A549 (cell line): ENCODE measurements at regions not wholly inside any gene's neighbourhood (a gene's known extent, or its start where the extent isn't known, plus 50 kb on each side); places are given as distances from the start of the nearest gene placed in this dataset.

Source experiments
- ATAC-seq, 2 experiments: fragments of 200-7000 bp in 1 of 2; fragments of >200 bp in 1 of 2; cut with Nextera tagmentation in 1 of 2; cut with Tn5 transposase in 1 of 2; 3 replicates each; pipeline versions ENCODE4 v1.8.0 to v1.9.1; 2018 to 2020; ENCODE audit warnings: mild to moderate bottlenecking in 1 of 2, moderate library complexity in 1 of 2
- CTCF ChIA-PET: fragments of 300-600 bp; sonication (Branson Sonifier 250); formaldehyde crosslinking; extraction: SDS; loops from one replicate; lab custom pipeline; 2021; ENCODE audit warnings: antibody characterized with exemption, inconsistent platforms; lab: Yijun Ruan, JAX
- POLR2A ChIA-PET: fragments of 350-600 bp; formaldehyde crosslinking; extraction: SDS; loops from one replicate; lab custom pipeline; 2021; ENCODE audit warnings: antibody characterized with exemption, inconsistent platforms; lab: Yijun Ruan, JAX
- DNase-seq, 2 experiments: peaks; one replicate each; pipeline versions ENCODE4 v3.0.0 to v3.0.0-alpha.2; 2011 to 2016; ENCODE audit warnings: low read depth in 1 of 2, low spot score in 1 of 2
- FAIRE-seq: peaks from 2 replicates; lab custom pipeline; 2011; peaks lifted over from hg19 to GRCh38; lab: Jason Lieb, UNC
- H3K27ac ChIP-seq, 2 experiments: fragments of >200 bp; sonication (Bioruptor Twin); formaldehyde crosslinking; 3 replicates each; pipeline ENCODE4 v1.5.1; 2016 to 2017
- H3K4me1 ChIP-seq: fragments of >200 bp; sonication (Bioruptor Twin); formaldehyde crosslinking; 3 replicates; pipeline ENCODE4 v1.6.1; 2016
- H3K4me2 ChIP-seq: fragments of >200 bp; sonication (Bioruptor Twin); formaldehyde crosslinking; 3 replicates; pipeline ENCODE4 v1.6.1; 2016
- H3K4me3 ChIP-seq: fragments of >200 bp; sonication (Bioruptor Twin); formaldehyde crosslinking; 3 replicates; pipeline ENCODE4 v1.5.1; 2016
- H3K9me3 ChIP-seq: fragments of >200 bp; sonication (Bioruptor Twin); formaldehyde crosslinking; 3 replicates; pipeline ENCODE4 v1.6.1; 2016
- CHD2 ChIP-seq: fragments of 150-350 bp; IDR thresholded peaks from 2 replicates; pipeline ENCODE4 v1.6.1; 2014; ENCODE audit warnings: low read length; ENCODE audit not compliant: partially characterized antibody
- EHMT2 ChIP-seq: fragments of 200-600 bp; sonication (generic); IDR thresholded peaks from 2 replicates; pipeline ENCODE4 v1.6.1; 2016; ENCODE audit warnings: antibody characterized with exemption, low read depth, mild to moderate bottlenecking, moderate library complexity
- HEYL ChIP-seq: fragments of 250-450 bp; sonication (Bioruptor Pico); IDR thresholded peaks from 2 replicates; pipeline ENCODE4 v1.8.0; 2021; ENCODE audit warnings: mild to moderate bottlenecking, moderate library complexity
- HOXA7 ChIP-seq: fragments of 250-450 bp; sonication (Bioruptor Pico); IDR thresholded peaks from 2 replicates; pipeline ENCODE4 v1.5.0; 2020; ENCODE audit warnings: mild to moderate bottlenecking, moderate library complexity
- HOXB5 ChIP-seq: fragments of 250-450 bp; sonication (Bioruptor Pico); IDR thresholded peaks from 2 replicates; pipeline ENCODE4 v1.5.0; 2020; ENCODE audit warnings: mild to moderate bottlenecking, moderate library complexity
- JUNB ChIP-seq: fragments of >200 bp; sonication (Bioruptor Twin); formaldehyde crosslinking; IDR thresholded peaks from 2 replicates; pipeline ENCODE4 v1.6.1; 2016
- MAFK ChIP-seq: fragments of 450-650 bp; IDR thresholded peaks from 2 replicates; pipeline ENCODE4 v1.6.1; 2014; ENCODE audit not compliant: partially characterized antibody
- NR3C1 ChIP-seq: fragments of >200 bp; sonication (Bioruptor Twin); formaldehyde crosslinking; IDR thresholded peaks from 3 replicates; pipeline ENCODE4 v1.6.1; 2017
- PHF8 ChIP-seq: fragments of 200-600 bp; sonication (generic); IDR thresholded peaks from 2 replicates; pipeline ENCODE4 v1.6.1; 2016; ENCODE audit warnings: low read depth, mild to moderate bottlenecking, antibody characterized with exemption, moderate library complexity, borderline replicate concordance
- POLR2AphosphoS2 ChIP-seq: conservative IDR thresholded peaks from 2 replicates; pipeline ENCODE4 v1.6.1; 2012; ENCODE audit warnings: low read length, improper control_type of control experiment, inconsistent platforms
- RAD21 ChIP-seq, 2 experiments: fragments of >200 bp in 1 of 2; sonication (Bioruptor Twin) in 1 of 2; formaldehyde crosslinking in 1 of 2; IDR thresholded peaks in 1 of 2; conservative IDR thresholded peaks in 1 of 2; 2 replicates in 1 of 2; 3 replicates in 1 of 2; pipeline ENCODE4 v1.6.1; 2012 to 2018; ENCODE audit warnings: inconsistent platforms in 1 of 2
- RFX5 ChIP-seq: fragments of 450-650 bp; IDR thresholded peaks from 2 replicates; pipeline ENCODE4 v1.7.1; 2014; ENCODE audit warnings: antibody characterized with exemption, mild to moderate bottlenecking, moderate library complexity
- SREBF2 ChIP-seq: fragments of 450-650 bp; IDR thresholded peaks from 2 replicates; pipeline ENCODE4 v1.6.1; 2014; ENCODE audit warnings: mild to moderate bottlenecking, moderate library complexity
- TP53 ChIP-seq: fragments of 250-450 bp; sonication (Bioruptor Pico); IDR thresholded peaks from 2 replicates; pipeline ENCODE4 v1.5.0; 2021; ENCODE audit warnings: mild to moderate bottlenecking, moderate library complexity
- ZNF302 ChIP-seq: fragments of 250-450 bp; sonication (Bioruptor Pico); IDR thresholded peaks from 2 replicates; pipeline ENCODE4 v1.9.0; 2021; ENCODE audit warnings: inconsistent platforms, mild to moderate bottlenecking, moderate library complexity
- ZSCAN20 ChIP-seq: fragments of 250-450 bp; sonication (Bioruptor Pico); IDR thresholded peaks from 2 replicates; pipeline ENCODE4 v1.8.0; 2022; ENCODE audit warnings: mild to moderate bottlenecking, moderate library complexity
- WGBS: methylation state at CpG from one replicate; pipeline ENCODE4 v1.1.6; 2017; ENCODE audit errors: missing lambda C conversion rate; 5-methylcytosine and 5-hydroxymethylcytosine counted together
- TF ChIP-seq, protein P1 (sequence below): fragments of 250-450 bp; sonication (Bioruptor Pico); IDR thresholded peaks from 2 replicates; pipeline ENCODE4 v1.5.0; 2020; ENCODE audit warnings: low read depth, mild to moderate bottlenecking, moderate library complexity
- TF ChIP-seq, protein P2 (sequence below): IDR thresholded peaks from 2 replicates; pipeline ENCODE4 v1.6.1; 2012; ENCODE audit warnings: low read depth, borderline replicate concordance
- TF ChIP-seq, protein P3 (sequence below): fragments of >200 bp; sonication (Bioruptor Twin); formaldehyde crosslinking; IDR thresholded peaks from 2 replicates; pipeline ENCODE4 v1.6.1; 2016
- TF ChIP-seq, protein P4 (sequence below): fragments of 250-450 bp; sonication (Bioruptor Pico); IDR thresholded peaks from 2 replicates; pipeline ENCODE4 v1.5.0; 2021; ENCODE audit warnings: mild to moderate bottlenecking, moderate library complexity, borderline replicate concordance
- TF ChIP-seq, protein P5 (sequence below): fragments of >200 bp; sonication (Bioruptor Twin); formaldehyde crosslinking; IDR thresholded peaks from 3 replicates; pipeline ENCODE4 v1.6.1; 2016
- TF ChIP-seq, protein P6 (sequence below): IDR thresholded peaks from 2 replicates; pipeline ENCODE4 v1.6.1; 2012
- TF ChIP-seq, protein P7 (sequence below): fragments of 200-600 bp; sonication (generic); IDR thresholded peaks from 2 replicates; pipeline ENCODE4 v1.6.1; 2016; ENCODE audit warnings: antibody characterized with exemption, mild to moderate bottlenecking, moderate library complexity

DNA sequence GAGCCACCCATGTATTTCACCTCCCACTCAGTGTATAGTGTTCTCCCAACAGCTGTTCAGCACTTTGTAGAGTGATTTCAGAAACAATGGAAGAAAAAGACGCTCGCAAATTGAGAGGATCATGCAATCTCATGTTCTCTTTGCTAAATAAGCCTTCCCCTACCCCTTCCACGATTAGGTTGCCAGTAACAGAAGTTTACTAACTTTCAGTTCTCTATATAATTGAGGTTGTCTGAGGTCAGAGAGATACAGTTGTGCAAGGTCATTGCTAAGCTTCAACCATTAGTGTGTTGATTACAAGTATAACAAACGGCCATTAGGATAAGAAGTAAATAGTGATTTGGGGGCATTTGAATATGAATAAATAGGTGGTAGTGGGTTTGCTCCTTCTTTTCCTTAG is 99.6 kb downstream of the TUSC7 start:
- no peak for DNase-seq
- WGBS: 4% methylated on average over 4 of the region's 4 CpGs
- Histone ChIP-seq H3K27ac (no peak overlapping the region), H3K4me2 (no peak overlapping the region), H3K4me1 (no peaks in the 10 kb centered on the region), H3K9me3 (no peaks in the 10 kb centered on the region), H3K4me3 (no peak overlapping the region)
- ChIA-PET POLR2A (no interaction called here), CTCF (no interaction called here)
- no peak for FAIRE-seq
- TF ChIP-seq ZSCAN20 (CRISPR knock-in tag): no peak
- TF ChIP-seq MAFK: no peak
- no peak for TF ChIP-seq HOXB5
- TF ChIP-seq HOXA7 (CRISPR knock-in tag): no peak
- TF ChIP-seq, protein P1, sequence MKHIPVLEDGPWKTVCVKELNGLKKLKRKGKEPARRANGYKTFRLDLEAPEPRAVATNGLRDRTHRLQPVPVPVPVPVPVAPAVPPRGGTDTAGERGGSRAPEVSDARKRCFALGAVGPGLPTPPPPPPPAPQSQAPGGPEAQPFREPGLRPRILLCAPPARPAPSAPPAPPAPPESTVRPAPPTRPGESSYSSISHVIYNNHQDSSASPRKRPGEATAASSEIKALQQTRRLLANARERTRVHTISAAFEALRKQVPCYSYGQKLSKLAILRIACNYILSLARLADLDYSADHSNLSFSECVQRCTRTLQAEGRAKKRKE (CRISPR knock-in tag): no peak
- no peak for TF ChIP-seq PHF8
- TF ChIP-seq CHD2: no peak
- TF ChIP-seq, protein P2, sequence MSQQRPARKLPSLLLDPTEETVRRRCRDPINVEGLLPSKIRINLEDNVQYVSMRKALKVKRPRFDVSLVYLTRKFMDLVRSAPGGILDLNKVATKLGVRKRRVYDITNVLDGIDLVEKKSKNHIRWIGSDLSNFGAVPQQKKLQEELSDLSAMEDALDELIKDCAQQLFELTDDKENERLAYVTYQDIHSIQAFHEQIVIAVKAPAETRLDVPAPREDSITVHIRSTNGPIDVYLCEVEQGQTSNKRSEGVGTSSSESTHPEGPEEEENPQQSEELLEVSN: no peak
- no peak for TF ChIP-seq JUNB
- no peak for TF ChIP-seq TP53
- no peak for TF ChIP-seq NR3C1
- TF ChIP-seq, protein P3, sequence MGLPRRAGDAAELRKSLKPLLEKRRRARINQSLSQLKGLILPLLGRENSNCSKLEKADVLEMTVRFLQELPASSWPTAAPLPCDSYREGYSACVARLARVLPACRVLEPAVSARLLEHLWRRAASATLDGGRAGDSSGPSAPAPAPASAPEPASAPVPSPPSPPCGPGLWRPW: no peak
- TF ChIP-seq, protein P4, sequence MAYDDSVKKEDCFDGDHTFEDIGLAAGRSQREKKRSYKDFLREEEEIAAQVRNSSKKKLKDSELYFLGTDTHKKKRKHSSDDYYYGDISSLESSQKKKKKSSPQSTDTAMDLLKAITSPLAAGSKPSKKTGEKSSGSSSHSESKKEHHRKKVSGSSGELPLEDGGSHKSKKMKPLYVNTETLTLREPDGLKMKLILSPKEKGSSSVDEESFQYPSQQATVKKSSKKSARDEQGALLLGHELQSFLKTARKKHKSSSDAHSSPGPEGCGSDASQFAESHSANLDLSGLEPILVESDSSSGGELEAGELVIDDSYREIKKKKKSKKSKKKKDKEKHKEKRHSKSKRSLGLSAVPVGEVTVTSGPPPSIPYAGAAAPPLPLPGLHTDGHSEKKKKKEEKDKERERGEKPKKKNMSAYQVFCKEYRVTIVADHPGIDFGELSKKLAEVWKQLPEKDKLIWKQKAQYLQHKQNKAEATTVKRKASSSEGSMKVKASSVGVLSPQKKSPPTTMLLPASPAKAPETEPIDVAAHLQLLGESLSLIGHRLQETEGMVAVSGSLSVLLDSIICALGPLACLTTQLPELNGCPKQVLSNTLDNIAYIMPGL: no peak
- no peak for TF ChIP-seq HEYL (CRISPR knock-in tag)
- TF ChIP-seq, protein P5, sequence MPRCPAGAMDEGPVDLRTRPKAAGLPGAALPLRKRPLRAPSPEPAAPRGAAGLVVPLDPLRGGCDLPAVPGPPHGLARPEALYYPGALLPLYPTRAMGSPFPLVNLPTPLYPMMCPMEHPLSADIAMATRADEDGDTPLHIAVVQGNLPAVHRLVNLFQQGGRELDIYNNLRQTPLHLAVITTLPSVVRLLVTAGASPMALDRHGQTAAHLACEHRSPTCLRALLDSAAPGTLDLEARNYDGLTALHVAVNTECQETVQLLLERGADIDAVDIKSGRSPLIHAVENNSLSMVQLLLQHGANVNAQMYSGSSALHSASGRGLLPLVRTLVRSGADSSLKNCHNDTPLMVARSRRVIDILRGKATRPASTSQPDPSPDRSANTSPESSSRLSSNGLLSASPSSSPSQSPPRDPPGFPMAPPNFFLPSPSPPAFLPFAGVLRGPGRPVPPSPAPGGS: no peak
- TF ChIP-seq RFX5: no peak
- TF ChIP-seq POLR2AphosphoS2: no peak
- no peak for ATAC-seq

DNA sequence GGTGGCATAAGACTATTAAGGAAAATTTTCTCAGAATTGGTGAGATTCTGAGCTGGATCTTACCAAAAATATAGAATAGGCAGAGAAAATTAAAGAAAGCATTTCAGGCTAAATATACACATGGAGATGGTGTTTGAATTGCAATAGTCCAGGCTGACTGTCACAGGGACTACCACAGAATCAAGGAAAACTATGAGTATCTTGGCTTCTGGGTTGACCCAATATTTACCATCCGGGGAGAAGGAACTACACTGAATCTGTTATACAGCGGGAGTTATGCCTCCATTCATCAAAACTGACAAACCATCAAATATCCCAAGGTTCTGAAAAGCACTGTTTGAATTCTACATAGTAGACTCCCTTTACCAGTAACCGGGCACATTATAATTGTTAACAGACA is 102.2 kb downstream of the TUSC7 start:
- no peaks in the 10 kb centered on the region for H3K4me1 ChIP-seq
- TF ChIP-seq PHF8 (no peak), SREBF2 (no peak), ZNF302 (CRISPR knock-in tag) (no peak), RFX5 (no peak), HOXB5 (no peak), RAD21 (conservative IDR thresholded peaks at IDR 0.05 in 1 of 2, IDR thresholded peaks at IDR 0.05 in 1 of 2) (no peak), EHMT2 (no peak), HOXA7 (CRISPR knock-in tag) (no peak)
- TF ChIP-seq, protein P6, sequence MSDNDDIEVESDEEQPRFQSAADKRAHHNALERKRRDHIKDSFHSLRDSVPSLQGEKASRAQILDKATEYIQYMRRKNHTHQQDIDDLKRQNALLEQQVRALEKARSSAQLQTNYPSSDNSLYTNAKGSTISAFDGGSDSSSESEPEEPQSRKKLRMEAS: no peak
- TF ChIP-seq, protein P7, sequence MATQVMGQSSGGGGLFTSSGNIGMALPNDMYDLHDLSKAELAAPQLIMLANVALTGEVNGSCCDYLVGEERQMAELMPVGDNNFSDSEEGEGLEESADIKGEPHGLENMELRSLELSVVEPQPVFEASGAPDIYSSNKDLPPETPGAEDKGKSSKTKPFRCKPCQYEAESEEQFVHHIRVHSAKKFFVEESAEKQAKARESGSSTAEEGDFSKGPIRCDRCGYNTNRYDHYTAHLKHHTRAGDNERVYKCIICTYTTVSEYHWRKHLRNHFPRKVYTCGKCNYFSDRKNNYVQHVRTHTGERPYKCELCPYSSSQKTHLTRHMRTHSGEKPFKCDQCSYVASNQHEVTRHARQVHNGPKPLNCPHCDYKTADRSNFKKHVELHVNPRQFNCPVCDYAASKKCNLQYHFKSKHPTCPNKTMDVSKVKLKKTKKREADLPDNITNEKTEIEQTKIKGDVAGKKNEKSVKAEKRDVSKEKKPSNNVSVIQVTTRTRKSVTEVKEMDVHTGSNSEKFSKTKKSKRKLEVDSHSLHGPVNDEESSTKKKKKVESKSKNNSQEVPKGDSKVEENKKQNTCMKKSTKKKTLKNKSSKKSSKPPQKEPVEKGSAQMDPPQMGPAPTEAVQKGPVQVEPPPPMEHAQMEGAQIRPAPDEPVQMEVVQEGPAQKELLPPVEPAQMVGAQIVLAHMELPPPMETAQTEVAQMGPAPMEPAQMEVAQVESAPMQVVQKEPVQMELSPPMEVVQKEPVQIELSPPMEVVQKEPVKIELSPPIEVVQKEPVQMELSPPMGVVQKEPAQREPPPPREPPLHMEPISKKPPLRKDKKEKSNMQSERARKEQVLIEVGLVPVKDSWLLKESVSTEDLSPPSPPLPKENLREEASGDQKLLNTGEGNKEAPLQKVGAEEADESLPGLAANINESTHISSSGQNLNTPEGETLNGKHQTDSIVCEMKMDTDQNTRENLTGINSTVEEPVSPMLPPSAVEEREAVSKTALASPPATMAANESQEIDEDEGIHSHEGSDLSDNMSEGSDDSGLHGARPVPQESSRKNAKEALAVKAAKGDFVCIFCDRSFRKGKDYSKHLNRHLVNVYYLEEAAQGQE: no peak
- TF ChIP-seq, protein P4: no peak
- TF ChIP-seq, protein P3: no peak
- H3K9me3 ChIP-seq: no peaks in the 10 kb centered on the region
- FAIRE-seq: no peak
- H3K4me2 ChIP-seq: no peak overlapping the region
- DNase-seq: no peak
- POLR2A ChIA-PET: no interaction called here
- 26% methylated on average over 3 of the region's 3 CpGs for WGBS
- no peak for ATAC-seq
- H3K27ac ChIP-seq: no peak overlapping the region
- CTCF ChIA-PET: no interaction called here
- H3K4me3 ChIP-seq: no peak overlapping the region
